ENCODE measurements at regions not wholly inside any gene's neighbourhood (a gene's known extent, or its start where the extent isn't known, plus 50 kb on each side); places are given as distances from the start of the nearest gene placed in this dataset.
A peak's percentile ranks its signal among the peaks of the same experiment; 100 is the strongest.

DNA sequence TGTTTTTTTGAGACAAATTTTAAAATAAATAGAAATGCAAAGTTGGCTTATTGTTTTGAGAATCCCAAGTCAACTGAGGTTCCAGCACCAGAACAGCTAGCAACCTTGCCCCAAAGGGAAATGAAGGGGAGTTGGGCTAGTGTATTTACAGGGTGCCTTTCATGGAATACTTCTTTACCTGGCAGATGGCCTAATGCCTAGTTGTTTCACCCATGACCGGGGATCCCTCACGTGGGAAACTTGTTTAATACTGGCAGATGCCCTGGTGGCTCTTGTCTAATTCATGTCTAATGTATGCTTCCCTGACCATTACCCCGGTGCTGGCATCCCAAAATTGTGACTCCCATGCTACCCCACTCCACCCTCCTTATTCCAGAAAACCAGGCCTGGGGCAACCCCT is 861.1 kb upstream of the ZWINT start:
- no peaks in the 10 kb centered on the region for H3K9me3 Mint-ChIP-seq
- no peak overlapping the region for H3K4me3 Mint-ChIP-seq
- H3K27ac Mint-ChIP-seq = no peak overlapping the region
- TF ChIP-seq, protein P1, sequence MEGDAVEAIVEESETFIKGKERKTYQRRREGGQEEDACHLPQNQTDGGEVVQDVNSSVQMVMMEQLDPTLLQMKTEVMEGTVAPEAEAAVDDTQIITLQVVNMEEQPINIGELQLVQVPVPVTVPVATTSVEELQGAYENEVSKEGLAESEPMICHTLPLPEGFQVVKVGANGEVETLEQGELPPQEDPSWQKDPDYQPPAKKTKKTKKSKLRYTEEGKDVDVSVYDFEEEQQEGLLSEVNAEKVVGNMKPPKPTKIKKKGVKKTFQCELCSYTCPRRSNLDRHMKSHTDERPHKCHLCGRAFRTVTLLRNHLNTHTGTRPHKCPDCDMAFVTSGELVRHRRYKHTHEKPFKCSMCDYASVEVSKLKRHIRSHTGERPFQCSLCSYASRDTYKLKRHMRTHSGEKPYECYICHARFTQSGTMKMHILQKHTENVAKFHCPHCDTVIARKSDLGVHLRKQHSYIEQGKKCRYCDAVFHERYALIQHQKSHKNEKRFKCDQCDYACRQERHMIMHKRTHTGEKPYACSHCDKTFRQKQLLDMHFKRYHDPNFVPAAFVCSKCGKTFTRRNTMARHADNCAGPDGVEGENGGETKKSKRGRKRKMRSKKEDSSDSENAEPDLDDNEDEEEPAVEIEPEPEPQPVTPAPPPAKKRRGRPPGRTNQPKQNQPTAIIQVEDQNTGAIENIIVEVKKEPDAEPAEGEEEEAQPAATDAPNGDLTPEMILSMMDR (conservative IDR thresholded peaks at IDR 0.05) = no peak
- H3K27me3 Mint-ChIP-seq = no peaks in the 10 kb centered on the region
- DNase-seq (ENCODE audit: extremely low spot score, unreplicated experiment) = no peak
- peaks cover 11% of the 10 kb centered on the region for H3K4me1 Mint-ChIP-seq (ENCODE audit: unreplicated experiment)
- no peaks in the 10 kb centered on the region for H3K36me3 Mint-ChIP-seq

- Mint-ChIP-seq H3K27ac (no peak overlapping the region), H3K9me3 (no peaks in the 10 kb centered on the region), H3K4me3 (no peak overlapping the region), H3K27me3 (no peaks in the 10 kb centered on the region), H3K36me3 (no peaks in the 10 kb centered on the region), H3K4me1 (ENCODE audit: unreplicated experiment) (peaks cover 11% of the 10 kb centered on the region)
- no peak for DNase-seq (ENCODE audit: extremely low spot score, unreplicated experiment)
- TF ChIP-seq, protein P1 (conservative IDR thresholded peaks at IDR 0.05) = no peak
These were observed 860.6 kb upstream of the ZWINT start for GRCh38 chr10:57221674-57222073.

GRCh38 chr10:57218382-57218781 is 857.3 kb upstream of the ZWINT start:
- TF ChIP-seq, protein P1 (conservative IDR thresholded peaks at IDR 0.05) = no peak
- H3K4me1 Mint-ChIP-seq (ENCODE audit: unreplicated experiment) = peaks cover 11% of the 10 kb centered on the region
- H3K9me3 Mint-ChIP-seq = no peaks in the 10 kb centered on the region
- H3K27me3 Mint-ChIP-seq = no peaks in the 10 kb centered on the region
- no peaks in the 10 kb centered on the region for H3K36me3 Mint-ChIP-seq
- H3K27ac Mint-ChIP-seq = peak overlapping the region; percentile 97
- peak overlapping the region; percentile 78 for H3K4me3 Mint-ChIP-seq
- no peak for DNase-seq (ENCODE audit: extremely low spot score, unreplicated experiment)

GRCh38 chr10:57202356-57202755 is 841.3 kb upstream of the ZWINT start:
- peaks cover 6% of the 10 kb centered on the region for H3K4me1 Mint-ChIP-seq (ENCODE audit: unreplicated experiment)
- no peak overlapping the region for H3K27ac Mint-ChIP-seq
- no peaks in the 10 kb centered on the region for H3K36me3 Mint-ChIP-seq
- H3K27me3 Mint-ChIP-seq = no peaks in the 10 kb centered on the region
- DNase-seq (ENCODE audit: extremely low spot score, unreplicated experiment) = no peak
- no peaks in the 10 kb centered on the region for H3K9me3 Mint-ChIP-seq
- no peak overlapping the region for H3K4me3 Mint-ChIP-seq
- TF ChIP-seq, protein P1 (conservative IDR thresholded peaks at IDR 0.05) = no peak

DNA sequence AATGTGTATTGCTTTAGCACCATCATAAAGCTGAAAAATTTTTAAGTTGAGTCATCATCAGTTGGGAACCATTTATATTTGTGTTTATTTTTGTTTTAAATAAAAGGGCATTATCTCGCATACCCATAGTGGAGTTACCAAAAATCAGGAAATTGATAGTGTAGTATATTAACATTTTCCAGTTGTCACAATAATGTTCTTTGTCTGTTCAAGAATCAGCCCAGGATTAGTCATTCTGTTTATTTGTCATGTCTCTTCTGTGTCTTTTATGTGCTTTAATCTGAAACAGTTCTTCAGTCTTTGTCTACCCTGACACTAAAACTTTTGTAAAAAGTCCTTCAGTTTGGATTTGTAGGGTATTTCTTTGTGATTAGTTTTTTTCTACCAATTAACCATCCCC is 827.8 kb upstream of the ZWINT start:
- Mint-ChIP-seq H3K4me1 (ENCODE audit: unreplicated experiment) (peaks cover 5% of the 10 kb centered on the region), H3K36me3 (no peaks in the 10 kb centered on the region), H3K27ac (no peak overlapping the region), H3K9me3 (no peaks in the 10 kb centered on the region), H3K27me3 (no peaks in the 10 kb centered on the region), H3K4me3 (no peak overlapping the region)
- DNase-seq (ENCODE audit: extremely low spot score, unreplicated experiment) = no peak
- TF ChIP-seq, protein P1 (conservative IDR thresholded peaks at IDR 0.05) = no peak

GRCh38 chr10:57186201-57186600 is 825.1 kb upstream of the ZWINT start:
- Mint-ChIP-seq H3K4me3 (no peak overlapping the region), H3K36me3 (no peaks in the 10 kb centered on the region), H3K27me3 (no peaks in the 10 kb centered on the region), H3K4me1 (ENCODE audit: unreplicated experiment) (peaks cover 8% of the 10 kb centered on the region), H3K9me3 (no peaks in the 10 kb centered on the region), H3K27ac (no peak overlapping the region)
- no peak for DNase-seq (ENCODE audit: extremely low spot score, unreplicated experiment)
- TF ChIP-seq, protein P1 (conservative IDR thresholded peaks at IDR 0.05) = no peak
